Cardiac fibroblast (primary cell): ENCODE measurements at regions not wholly inside any gene's neighbourhood (a gene's known extent, or its start where the extent isn't known, plus 50 kb on each side); places are given as distances from the start of the nearest gene placed in this dataset.

Experiments used
- DNase-seq, 2 donors: peaks; one replicate each; pipeline versions ENCODE4 v3.0.0 to v3.0.0-alpha.2; 2010; ENCODE audit warnings: low read depth in 2 of 2
- H3K4me3 ChIP-seq, 2 donors: replicated peaks in 1 of 2; 1 replicate in 1 of 2; 2 replicates in 1 of 2; pipeline ENCODE4 v1.5.1; 2011; ENCODE audit warnings: low read depth in 2 of 2, low read length in 2 of 2, mild to moderate bottlenecking in 2 of 2, moderate library complexity in 1 of 2
- CTCF ChIP-seq: IDR thresholded peaks from one replicate; pipeline ENCODE4 v1.5.1; 2011; ENCODE audit warnings: low read depth, mild to moderate bottlenecking, low read length, inconsistent platforms

- no peak for TF ChIP-seq CTCF
- DNase-seq: no peak
- H3K4me3 ChIP-seq: no peak overlapping the region
Measured at GRCh38 chr3:59432665-59433064, 382.8 kb upstream of the CFAP20DC start.

GRCh38 chr3:59430341-59430740, 380.5 kb upstream of the CFAP20DC start:
- DNase-seq: no peak
- TF ChIP-seq CTCF: no peak
- no peak overlapping the region for H3K4me3 ChIP-seq

GRCh38 chr3:59429198-59429597, 379.4 kb upstream of the CFAP20DC start:
- no peak for DNase-seq
- TF ChIP-seq CTCF: no peak
- H3K4me3 ChIP-seq: no peak overlapping the region

- peak; percentile 61 to 79 for DNase-seq
- TF ChIP-seq CTCF: no peak
- H3K4me3 ChIP-seq: no peak overlapping the region
Measured at GRCh38 chr3:59426821-59427565, 377.2 kb upstream of the CFAP20DC start.

GRCh38 chr3:59425942-59426341, 376.1 kb upstream of the CFAP20DC start:
- DNase-seq: no peak
- H3K4me3 ChIP-seq: no peak overlapping the region
- no peak for TF ChIP-seq CTCF

- no peak overlapping the region for H3K4me3 ChIP-seq
- no peak for TF ChIP-seq CTCF
- DNase-seq: peak; percentile 66 to 80
Measured at GRCh38 chr3:59425371-59425770, 375.5 kb upstream of the CFAP20DC start.
